GM21786 (cell line): ENCODE measurements at regions not wholly inside any gene's neighbourhood (a gene's known extent, or its start where the extent isn't known, plus 50 kb on each side); places are given as distances from the start of the nearest gene placed in this dataset.
"Not testable (repeated sequence)": the region's sequence is repeated elsewhere in the genome, so short reads cannot be mapped to it uniquely, and the experiment has no call there.

Experiments used
- ATAC-seq: cut with Tn5 transposase; IDR thresholded peaks from one replicate; pipeline ENCODE4 v1.9.1; 2021; ENCODE audit not compliant: unreplicated experiment

- not testable (repeated sequence) for ATAC-seq
These were observed 69.9 kb upstream of the TBC1D5 start for GRCh38 chr3:17812328-17812727.

DNA sequence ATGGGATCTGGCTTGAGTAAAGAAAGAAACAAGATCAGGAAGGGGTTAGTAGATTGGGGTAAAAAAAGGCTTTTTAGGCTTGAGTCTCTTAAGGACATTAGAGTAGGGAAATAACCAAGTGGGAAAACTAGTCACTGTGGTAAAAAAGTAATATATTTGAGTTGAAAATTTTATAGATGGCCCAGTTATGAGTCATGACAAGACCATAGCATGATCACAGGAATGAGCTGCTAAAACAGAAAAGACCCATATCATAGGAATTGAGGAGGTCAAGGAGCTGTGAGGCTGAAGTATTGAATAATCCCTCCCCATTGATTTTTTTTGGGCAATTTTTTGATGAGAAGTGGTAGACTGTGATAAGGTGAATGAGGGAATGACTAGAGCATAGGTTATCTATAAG is 69.2 kb upstream of the TBC1D5 start:
- ATAC-seq = no peak

GRCh38 chr3:17810759-17811158 is 68.3 kb upstream of the TBC1D5 start:
- no peak for ATAC-seq

DNA sequence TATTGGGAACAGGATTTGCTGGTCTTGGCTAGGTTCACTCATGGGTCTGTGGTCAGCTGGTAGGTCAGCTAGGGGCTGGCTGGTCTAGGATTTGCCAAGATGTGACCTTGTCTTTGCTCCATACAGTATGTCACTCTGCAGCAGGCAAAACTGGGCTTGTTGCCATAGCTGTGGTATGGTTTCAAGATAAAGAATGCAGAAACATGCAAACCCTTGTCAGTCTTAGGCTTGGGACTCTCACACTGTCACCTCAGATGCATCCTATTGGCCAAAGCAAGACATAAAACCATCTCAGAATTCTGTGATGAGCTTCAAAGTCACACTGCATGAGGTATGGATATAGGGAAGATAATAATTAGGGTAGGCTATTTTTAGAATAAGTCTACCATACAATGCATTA is 66.6 kb upstream of the TBC1D5 start:
- no peak for ATAC-seq

DNA sequence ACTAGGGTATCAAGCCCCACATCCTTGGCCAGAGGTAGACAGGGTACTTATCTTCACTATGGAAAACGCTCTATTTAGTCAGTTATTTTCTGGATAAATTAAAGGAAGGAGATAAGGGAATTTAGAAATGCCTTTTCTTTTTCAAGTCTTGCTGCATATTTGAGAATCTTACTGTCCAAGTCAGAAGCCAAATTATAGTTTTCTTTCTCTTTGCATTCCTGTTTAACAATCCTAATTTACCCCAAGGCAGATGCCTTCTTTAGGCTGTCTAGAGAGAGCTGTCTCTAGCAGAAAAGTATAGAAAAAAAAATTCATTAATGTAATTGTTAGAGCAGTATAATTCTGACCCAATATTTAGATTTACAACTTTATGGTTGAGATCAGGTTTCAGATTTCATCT is 64.4 kb upstream of the TBC1D5 start:
- ATAC-seq = no peak

DNA sequence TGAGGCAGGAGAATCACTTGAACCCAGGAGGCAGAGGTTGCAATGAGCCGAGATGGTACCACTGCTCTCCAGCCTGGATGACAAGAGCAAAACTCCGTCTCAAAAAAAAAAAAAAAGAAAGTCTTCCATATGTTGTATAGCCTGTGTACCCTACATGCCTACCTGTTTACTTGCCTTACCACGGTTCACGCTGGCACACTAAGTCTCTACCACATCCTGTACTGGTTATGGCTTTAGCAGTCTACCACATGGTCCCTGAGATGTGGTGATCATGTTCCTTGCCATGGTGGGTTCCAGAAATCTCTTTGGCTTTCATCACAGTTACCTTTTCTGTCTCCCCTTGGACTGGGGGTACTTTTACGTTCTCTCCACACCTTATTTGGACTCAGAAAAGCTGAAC is 63.8 kb upstream of the TBC1D5 start:
- ATAC-seq = no peak

- no peak for ATAC-seq
These were observed 63.1 kb upstream of the TBC1D5 start for GRCh38 chr3:17805461-17805940.

- peak; percentile 63 for ATAC-seq
These were observed 60.5 kb upstream of the TBC1D5 start for GRCh38 chr3:17802950-17803349.

DNA sequence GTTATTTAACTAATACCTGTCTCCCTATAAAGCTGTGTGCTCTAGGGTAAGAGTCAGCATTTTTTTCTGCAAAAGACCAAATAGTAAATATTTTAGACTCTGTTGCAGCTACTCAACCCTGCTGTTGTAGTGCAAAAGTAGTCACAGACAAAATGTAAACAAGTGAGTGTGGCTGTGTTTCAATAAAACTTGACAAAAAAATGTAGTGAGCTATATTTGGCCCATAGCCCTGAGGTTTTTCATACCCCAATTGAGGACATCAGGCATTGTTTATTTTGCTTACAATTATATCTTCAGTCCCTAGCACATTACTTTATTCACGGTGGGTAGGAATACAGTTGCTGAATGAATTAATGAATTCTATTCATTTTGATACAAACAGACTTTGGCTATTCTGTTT is 58.7 kb upstream of the TBC1D5 start:
- ATAC-seq = no peak

DNA sequence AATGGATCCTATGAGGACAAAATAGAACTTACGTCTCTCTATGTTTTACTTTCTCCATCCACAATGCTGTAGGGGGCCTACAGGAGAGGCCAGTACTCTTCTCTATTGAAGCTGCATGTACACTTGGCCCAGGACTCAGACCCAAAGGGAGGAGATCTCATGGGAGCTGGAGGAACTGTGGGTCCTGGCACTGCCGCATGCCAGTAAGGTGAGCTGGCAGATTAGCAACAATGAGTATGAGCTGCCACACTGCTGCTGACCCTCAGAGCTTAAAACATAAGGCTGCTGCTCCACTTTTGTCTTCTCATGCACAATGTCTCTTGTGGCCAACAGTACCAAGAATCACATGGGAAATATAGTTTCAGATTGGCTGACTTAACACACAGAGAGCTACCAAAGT is 57.8 kb upstream of the TBC1D5 start:
- ATAC-seq = no peak

- no peak for ATAC-seq
These were observed 56.9 kb upstream of the TBC1D5 start for GRCh38 chr3:17799312-17799711.

- no peak for ATAC-seq
These were observed 55.6 kb upstream of the TBC1D5 start for GRCh38 chr3:17798000-17798399.

GRCh38 chr3:17795711-17796110 is 53.3 kb upstream of the TBC1D5 start:
- no peak for ATAC-seq

DNA sequence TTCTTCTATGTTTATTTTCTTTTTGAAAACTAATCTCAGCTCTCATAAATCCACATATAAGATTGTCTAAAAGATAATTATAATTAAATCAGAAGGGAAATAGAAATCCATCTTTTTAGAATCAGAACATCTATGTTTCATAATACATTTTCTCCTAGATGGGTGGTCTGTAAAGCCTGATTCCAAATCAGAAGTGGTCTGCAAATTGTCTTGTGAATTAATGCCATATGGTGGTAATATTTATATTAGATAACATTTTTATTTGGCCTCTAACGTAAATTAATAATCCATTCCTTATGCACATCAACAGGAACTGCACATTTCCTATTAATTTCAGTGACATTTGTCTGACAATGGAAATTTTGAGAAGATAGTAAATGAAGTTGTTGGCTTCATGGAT is 52.8 kb upstream of the TBC1D5 start:
- no peak for ATAC-seq

DNA sequence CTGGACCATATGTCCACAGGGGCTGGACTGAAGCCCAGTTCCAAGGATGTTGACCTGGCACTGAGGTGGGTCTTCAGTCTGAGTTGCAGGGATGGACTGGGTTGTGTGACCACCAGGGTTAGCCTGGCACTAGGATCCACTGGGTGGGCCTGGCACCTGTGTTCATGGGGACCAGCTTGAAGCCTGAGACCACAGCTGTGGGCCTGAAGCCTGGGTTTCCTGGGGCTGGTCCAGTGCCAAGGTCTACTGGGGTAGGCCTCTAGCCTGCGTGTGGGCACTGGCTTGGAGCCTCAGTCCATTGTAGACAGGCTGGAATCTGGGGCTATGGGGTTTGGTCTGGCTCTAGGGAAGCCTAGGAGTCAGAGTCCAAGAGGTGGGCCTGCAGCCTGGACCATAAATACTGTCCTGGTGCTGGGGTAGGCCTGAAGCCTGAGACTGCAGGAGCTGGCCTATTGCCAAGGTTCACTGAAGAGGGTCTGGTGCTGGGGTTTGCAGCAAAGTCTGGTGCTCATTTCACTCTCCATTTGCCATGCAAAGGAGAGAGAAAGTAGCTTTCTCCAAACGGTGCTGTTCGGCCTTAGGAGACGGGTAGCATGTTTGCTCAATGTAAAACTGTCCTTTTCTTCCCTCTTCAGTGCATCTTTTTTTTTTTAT is 51.2 kb upstream of the TBC1D5 start:
- no peak for ATAC-seq
